GM23248 (cell line): ENCODE measurements at regions not wholly inside any gene's neighbourhood (a gene's known extent, or its start where the extent isn't known, plus 50 kb on each side); places are given as distances from the start of the nearest gene placed in this dataset.

Source experiments
- DNase-seq: peaks from one replicate; pipeline ENCODE4 v3.0.0-alpha.2; 2015
- H2AFZ ChIP-seq: fragments of 200-600 bp; sonication (generic); 2 replicates; pipeline ENCODE4 v1.6.1; 2016; ENCODE audit warnings: antibody characterized with exemption
- H3F3A ChIP-seq: fragments of 200-600 bp; sonication (generic); 2 replicates; pipeline ENCODE4 v1.6.1; 2016; ENCODE audit warnings: mild to moderate bottlenecking, antibody characterized with exemption, mixed run types; ENCODE audit not compliant: insufficient read depth
- H3K27ac ChIP-seq: fragments of 200-600 bp; sonication (generic); 2 replicates; pipeline ENCODE4 v1.5.1; 2016; ENCODE audit warnings: mild to moderate bottlenecking
- H3K27me3 ChIP-seq: fragments of 200-600 bp; sonication (generic); replicated peaks from 2 replicates; pipeline ENCODE4 v1.6.1; 2016; ENCODE audit warnings: mild to moderate bottlenecking; ENCODE audit not compliant: insufficient read depth
- H3K36me3 ChIP-seq: fragments of 200-600 bp; sonication (generic); 2 replicates; pipeline ENCODE4 v1.6.1; 2016; ENCODE audit warnings: low read depth, mild to moderate bottlenecking
- H3K4me1 ChIP-seq: fragments of 200-600 bp; sonication (generic); 2 replicates; pipeline ENCODE4 v1.6.1; 2016; ENCODE audit warnings: mild to moderate bottlenecking; ENCODE audit not compliant: insufficient read depth
- H3K4me2 ChIP-seq: fragments of 200-600 bp; sonication (generic); one replicate; pipeline ENCODE4 v1.6.1; 2016; ENCODE audit warnings: mild to moderate bottlenecking; ENCODE audit not compliant: unreplicated experiment
- H3K4me3 ChIP-seq: fragments of 200-600 bp; sonication (generic); 2 replicates; pipeline ENCODE4 v1.5.1; 2016; ENCODE audit warnings: mild to moderate bottlenecking
- H3K79me2 ChIP-seq: fragments of 200-600 bp; sonication (generic); 2 replicates; pipeline ENCODE4 v1.6.1; 2016; ENCODE audit warnings: mild to moderate bottlenecking; ENCODE audit not compliant: insufficient read depth
- H3K9ac ChIP-seq: fragments of 200-600 bp; sonication (generic); 2 replicates; pipeline ENCODE4 v1.6.1; 2016; ENCODE audit warnings: mild to moderate bottlenecking
- H3K9me2 ChIP-seq: fragments of 200-600 bp; sonication (generic); 2 replicates; pipeline ENCODE4 v1.6.1; 2016; ENCODE audit warnings: mixed run types, mild to moderate bottlenecking, moderate library complexity; ENCODE audit not compliant: insufficient read depth
- H3K9me3 ChIP-seq: fragments of 200-600 bp; sonication (generic); one replicate; pipeline ENCODE4 v1.6.1; 2017; ENCODE audit warnings: low read depth
- H4K20me1 ChIP-seq: fragments of 200-600 bp; sonication (generic); 2 replicates; pipeline ENCODE4 v1.6.0; 2016; ENCODE audit not compliant: insufficient read depth
- EZH2 ChIP-seq: fragments of 200-600 bp; sonication (generic); IDR thresholded peaks from 2 replicates; pipeline ENCODE4 v1.6.1; 2018; ENCODE audit warnings: antibody characterized with exemption, mild to moderate bottlenecking; ENCODE audit not compliant: insufficient read depth, poor library complexity, severe bottlenecking
- EZH2phosphoT487 ChIP-seq: fragments of 200-600 bp; sonication (generic); IDR thresholded peaks from 2 replicates; pipeline ENCODE4 v1.6.1; 2018; ENCODE audit warnings: antibody characterized with exemption, moderate library complexity, mild to moderate bottlenecking, low read depth; ENCODE audit not compliant: insufficient read depth
- WGBS, 2 experiments: methylation state at CpG; one replicate each; pipeline ENCODE4 v1.1.6; 2015 to 2017; ENCODE audit warnings: low lambda C conversion rate in 2 of 2, low coverage in 1 of 2; ENCODE audit errors: missing lambda C conversion rate in 2 of 2; 5-methylcytosine and 5-hydroxymethylcytosine counted together
- in situ Hi-C: fragments of 300-500 bp; cut with MboI; formaldehyde crosslinking; loops from 2 replicates; pipeline ENCODE4 v1.15.0; 2020

- Histone ChIP-seq H3K27me3 (no peaks in the 10 kb centered on the region), H3K4me3 (no peak overlapping the region), H3K9me2 (no peaks in the 10 kb centered on the region), H3K27ac (no peak overlapping the region), H3K79me2 (no peaks in the 10 kb centered on the region), H3K9me3 (no peaks in the 10 kb centered on the region), H3K4me2 (no peak overlapping the region), H3F3A (no peaks in the 10 kb centered on the region), H2AFZ (no peak overlapping the region), H3K9ac (no peak overlapping the region), H4K20me1 (no peaks in the 10 kb centered on the region), H3K36me3 (no peaks in the 10 kb centered on the region), H3K4me1 (no peaks in the 10 kb centered on the region)
- TF ChIP-seq EZH2phosphoT487 = no peak
- TF ChIP-seq EZH2 = no peak
- no peak for DNase-seq
- in situ Hi-C loops = no loop called here
Measured at GRCh38 chr11:80435345-80435744, 994.5 kb upstream of the TENM4 start.

DNA sequence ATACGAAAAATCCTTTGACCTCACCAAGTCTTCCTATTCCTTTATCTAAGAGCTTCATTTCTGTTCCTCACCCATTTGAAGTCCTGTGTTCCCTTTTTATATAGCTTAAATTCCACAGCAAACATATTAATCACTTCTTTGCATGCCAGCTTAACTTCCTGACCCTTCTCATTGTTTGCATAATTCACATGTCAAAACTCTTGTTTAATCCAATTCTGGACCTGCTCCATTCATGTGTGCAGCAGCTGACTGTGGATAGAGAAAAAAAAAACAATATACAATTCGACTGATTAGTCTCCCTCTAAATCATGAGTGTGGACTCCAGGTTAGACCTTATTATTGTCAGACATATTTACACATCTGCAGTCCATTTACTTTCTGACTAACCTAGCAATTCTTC, 991.2 kb upstream of the TENM4 start:
- Histone ChIP-seq H3F3A (no peaks in the 10 kb centered on the region), H2AFZ (no peak overlapping the region), H3K4me2 (no peak overlapping the region), H3K9me2 (no peaks in the 10 kb centered on the region), H3K4me3 (no peak overlapping the region), H3K4me1 (no peaks in the 10 kb centered on the region), H3K79me2 (no peaks in the 10 kb centered on the region), H3K27ac (no peak overlapping the region), H3K36me3 (no peaks in the 10 kb centered on the region), H3K9ac (no peak overlapping the region), H3K27me3 (no peaks in the 10 kb centered on the region), H3K9me3 (no peaks in the 10 kb centered on the region), H4K20me1 (no peaks in the 10 kb centered on the region)
- 4 to 7% methylated on average over 2 of the region's 2 CpGs for WGBS, 2 experiments
- no peak for DNase-seq
- TF ChIP-seq EZH2 = no peak
- in situ Hi-C loops = no loop called here

- Histone ChIP-seq H3K9me3 (no peaks in the 10 kb centered on the region), H3K4me2 (no peak overlapping the region), H3K79me2 (no peaks in the 10 kb centered on the region), H4K20me1 (no peaks in the 10 kb centered on the region), H3K27ac (no peak overlapping the region), H3K4me1 (no peaks in the 10 kb centered on the region), H3K36me3 (no peaks in the 10 kb centered on the region), H3K9me2 (no peaks in the 10 kb centered on the region), H3K4me3 (no peak overlapping the region), H3K9ac (no peak overlapping the region), H2AFZ (no peak overlapping the region), H3K27me3 (no peaks in the 10 kb centered on the region), H3F3A (no peaks in the 10 kb centered on the region)
- no peak for TF ChIP-seq EZH2
- TF ChIP-seq EZH2phosphoT487 = no peak
- no peak for DNase-seq
- in situ Hi-C loops = no loop called here
- 8 to 21% methylated on average over 2 of the region's 2 CpGs for whole genome bisulfite sequencing, 2 experiments
Measured at GRCh38 chr11:80424012-80424695, 983.3 kb upstream of the TENM4 start.

DNA sequence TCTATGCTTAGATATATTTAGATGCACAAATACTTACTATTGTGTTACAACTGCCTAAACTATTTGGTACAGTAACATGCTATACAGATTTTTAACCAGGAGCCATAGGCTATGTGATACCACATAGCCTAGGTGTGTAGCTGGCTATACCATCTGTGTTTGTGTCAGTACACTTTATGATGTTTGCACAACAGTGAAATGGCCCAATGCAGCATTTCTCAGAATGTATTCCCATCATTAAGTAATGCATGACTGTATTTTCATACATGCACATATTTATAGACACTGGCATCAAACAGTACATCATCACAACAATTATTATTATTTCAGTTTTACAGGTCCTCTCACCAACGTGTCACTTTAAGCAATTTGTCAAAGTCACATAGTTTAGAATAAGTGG, 979.5 kb upstream of the TENM4 start:
- DNase-seq = no peak
- Histone ChIP-seq H3K9ac (no peak overlapping the region), H4K20me1 (no peaks in the 10 kb centered on the region), H3K9me3 (no peaks in the 10 kb centered on the region), H3K4me3 (no peak overlapping the region), H2AFZ (no peak overlapping the region), H3K4me1 (no peaks in the 10 kb centered on the region), H3F3A (no peaks in the 10 kb centered on the region), H3K27me3 (no peaks in the 10 kb centered on the region), H3K4me2 (no peak overlapping the region), H3K79me2 (no peaks in the 10 kb centered on the region), H3K27ac (no peak overlapping the region), H3K36me3 (no peaks in the 10 kb centered on the region), H3K9me2 (no peaks in the 10 kb centered on the region)
- no peak for TF ChIP-seq EZH2
- in situ Hi-C loops = no loop called here
- 2 to 4% methylated on average over 1 of the region's 1 CpG for WGBS, 2 experiments

DNA sequence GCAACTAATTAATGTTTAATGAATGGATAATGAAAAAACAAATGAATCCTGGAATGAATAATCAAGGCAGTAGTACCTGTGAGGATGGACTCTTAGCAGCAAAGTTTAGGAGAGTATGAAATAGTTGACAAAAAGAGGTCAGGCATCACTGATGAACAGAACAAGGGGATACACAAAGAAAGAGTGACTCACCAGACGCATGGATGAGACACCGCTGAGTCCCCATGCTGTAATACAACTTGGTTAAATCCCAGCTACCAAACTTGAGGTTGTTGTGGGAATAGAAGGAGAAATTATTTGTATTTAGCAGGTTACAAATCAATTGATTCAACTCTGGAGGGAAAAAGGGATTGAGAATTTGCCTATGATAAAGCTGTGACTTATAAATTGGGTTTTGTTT, 976.9 kb upstream of the TENM4 start:
- Histone ChIP-seq H3K36me3 (no peaks in the 10 kb centered on the region), H2AFZ (no peak overlapping the region), H3K4me1 (no peaks in the 10 kb centered on the region), H3K9me2 (no peaks in the 10 kb centered on the region), H3K79me2 (no peaks in the 10 kb centered on the region), H3K27me3 (no peaks in the 10 kb centered on the region), H3K27ac (no peak overlapping the region), H3K4me3 (no peak overlapping the region), H3K4me2 (no peak overlapping the region), H3F3A (no peaks in the 10 kb centered on the region), H3K9ac (no peak overlapping the region), H4K20me1 (no peaks in the 10 kb centered on the region), H3K9me3 (no peaks in the 10 kb centered on the region)
- no peak for TF ChIP-seq EZH2
- WGBS, 2 experiments = 57% methylated on average over 2 of the region's 2 CpGs
- no peak for DNase-seq
- in situ Hi-C loops = no loop called here
